GM12878 (cell line): ENCODE measurements at regions not wholly inside any gene's neighbourhood (a gene's known extent, or its start where the extent isn't known, plus 50 kb on each side); places are given as distances from the start of the nearest gene placed in this dataset.

Experiments
- CREB1 ChIP-seq: IDR thresholded peaks from 2 replicates; pipeline ENCODE4 v1.6.1; 2012; ENCODE audit warnings: low read depth, mild to moderate bottlenecking, inconsistent platforms
- CTCF ChIP-seq, 3 experiments: IDR thresholded peaks in 2 of 3; conservative IDR thresholded peaks in 1 of 3; 2 replicates each; pipeline ENCODE4 v1.5.1; 2011; ENCODE audit warnings: low read depth in 3 of 3, low read length in 3 of 3, mild to moderate bottlenecking in 3 of 3, control low read depth in 2 of 3, moderate library complexity in 2 of 3, inconsistent platforms in 1 of 3, mixed read lengths in 1 of 3; ENCODE audit not compliant: control insufficient read depth in 2 of 3, insufficient read depth in 1 of 3; ENCODE audit errors: extremely low read depth in 1 of 3
- EGR1 ChIP-seq, 2 experiments: IDR thresholded peaks; 1 replicate in 1 of 2; 2 replicates in 1 of 2; pipeline ENCODE4 v1.6.1; 2011 to 2012; ENCODE audit warnings: low read depth in 2 of 2, low read length in 2 of 2, borderline replicate concordance in 1 of 2, mild to moderate bottlenecking in 1 of 2, moderate library complexity in 1 of 2
- ELK1 ChIP-seq: IDR thresholded peaks from 2 replicates; pipeline ENCODE4 v1.6.1; 2012; ENCODE audit warnings: low read depth, low read length, improper control_type of control experiment
- EP300 ChIP-seq, 2 experiments: fragments of 150-350 bp in 1 of 2; IDR thresholded peaks; 2 replicates each; pipeline ENCODE4 v1.6.1; 2011 to 2012; ENCODE audit warnings: low read depth in 2 of 2, low read length in 2 of 2, borderline replicate concordance in 1 of 2, improper control_type of control experiment in 1 of 2, inconsistent platforms in 1 of 2; ENCODE audit not compliant: control insufficient read depth in 1 of 2
- EZH2 ChIP-seq: IDR thresholded peaks from 2 replicates; pipeline ENCODE4 v1.6.1; 2012; ENCODE audit warnings: low read depth, mild to moderate bottlenecking, control low read depth, inconsistent platforms, low read length, borderline replicate concordance; ENCODE audit not compliant: control insufficient read depth
- HCFC1 ChIP-seq: fragments of 150-350 bp; IDR thresholded peaks from 2 replicates; pipeline ENCODE4 v1.6.1; 2014; ENCODE audit warnings: low read length
- JUND ChIP-seq: IDR thresholded peaks from 2 replicates; pipeline ENCODE4 v1.6.1; 2012; ENCODE audit warnings: low read depth, mild to moderate bottlenecking, low read length, improper control_type of control experiment, moderate library complexity
- NR2F1 ChIP-seq: fragments of 450-650 bp; conservative IDR thresholded peaks from 2 replicates; pipeline ENCODE4 v1.6.1; 2017; ENCODE audit warnings: mild to moderate bottlenecking
- POLR2A ChIP-seq: IDR thresholded peaks from 2 replicates; pipeline ENCODE4 v1.6.1; 2011; ENCODE audit warnings: low read depth, mild to moderate bottlenecking, low read length
- SIN3A ChIP-seq: IDR thresholded peaks from 2 replicates; pipeline ENCODE4 v1.6.1; 2012; ENCODE audit warnings: low read depth, low read length, improper control_type of control experiment
- ZNF274 ChIP-seq: IDR thresholded peaks from one replicate; pipeline ENCODE4 v1.8.0; 2011; ENCODE audit not compliant: insufficient read length, insufficient read depth
- ZZZ3 ChIP-seq: IDR thresholded peaks from 2 replicates; pipeline ENCODE4 v1.6.1; 2011; ENCODE audit warnings: low read depth; ENCODE audit not compliant: control insufficient read depth, insufficient read length

- TF ChIP-seq ZZZ3 (no peak), NR2F1 (no peak), EGR1 (IDR thresholded peaks at IDR 0.05; ENCODE audit: borderline replicate concordance in 1 of 2, low read depth in 2 of 2, low read length in 2 of 2) (no peak), CTCF (IDR thresholded peaks at IDR 0.05 in 2 of 3, conservative IDR thresholded peaks at IDR 0.05 in 1 of 3; ENCODE audit: control insufficient read depth in 2 of 3, extremely low read depth in 1 of 3, insufficient read depth in 1 of 3, low read depth in 3 of 3, low read length in 3 of 3) (no peak), CREB1 (no peak), ELK1 (no peak), POLR2A (no peak), ZNF274 (no peak), EZH2 (no peak), JUND (no peak), EP300 (IDR thresholded peaks at IDR 0.05; ENCODE audit: borderline replicate concordance in 1 of 2, control insufficient read depth in 1 of 2, low read depth in 2 of 2, low read length in 2 of 2) (no peak), SIN3A (no peak), HCFC1 (no peak)
Observed at GRCh38 chr2:210818473-210818872, 262.1 kb downstream of the CPS1 start.
